ENCODE measurements at regions not wholly inside any gene's neighbourhood (a gene's known extent, or its start where the extent isn't known, plus 50 kb on each side); places are given as distances from the start of the nearest gene placed in this dataset.

GRCh38 chr18:47370052-47370451, 118.6 kb upstream of the SKOR2 start:
- TF ChIP-seq POLR2A (IDR thresholded peaks at IDR 0.05; ENCODE audit: low read depth, low read length) (no peak), TAF1 (IDR thresholded peaks at IDR 0.05; ENCODE audit: low read depth, low read length) (no peak), POLR2AphosphoS5 (IDR thresholded peaks at IDR 0.05; ENCODE audit: low read depth, low read length) (no peak), PAX5 (IDR thresholded peaks at IDR 0.05; ENCODE audit: insufficient read depth, low read length, severe bottlenecking) (no peak), SPI1 (IDR thresholded peaks at IDR 0.05; ENCODE audit: low read depth, low read length) (no peak)

Measured in GM12891 (cell line).